ENCODE measurements at regions not wholly inside any gene's neighbourhood (a gene's known extent, or its start where the extent isn't known, plus 50 kb on each side); places are given as distances from the start of the nearest gene placed in this dataset.

DNA sequence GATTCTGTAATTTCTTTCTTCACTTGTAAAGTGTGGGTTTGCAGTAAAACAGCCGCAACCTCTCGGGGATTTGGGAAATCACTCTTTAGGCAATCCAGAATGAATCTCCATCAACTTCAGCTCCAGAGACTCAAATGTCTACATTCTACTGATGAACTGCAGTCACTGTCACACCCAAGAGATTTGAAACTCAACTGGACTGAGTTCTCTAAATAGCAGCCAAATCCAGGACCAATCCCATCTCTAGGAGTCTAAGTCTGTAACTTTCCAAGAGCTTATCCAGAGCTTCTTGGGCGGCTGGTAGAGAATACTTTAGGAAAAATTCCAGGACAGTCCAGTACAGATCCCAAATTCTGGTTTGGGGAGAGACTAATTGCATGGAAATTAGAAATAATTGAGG, 62.9 kb downstream of the ADAMTS1 start:
- no peak overlapping the region for H2AFZ ChIP-seq (replicated peaks; ENCODE audit: low read length, poor library complexity)
- intact Hi-C loops (cut with micrococcal nuclease) = no loop called here
- H3K4me3 ChIP-seq (ENCODE audit: insufficient read depth, low read depth, low read length) = no peak overlapping the region
- H2BK120ac ChIP-seq (ENCODE audit: low read depth, low read length) = no peak overlapping the region
- no peak overlapping the region for H3K4ac ChIP-seq (ENCODE audit: low read depth, low read length)
- in situ Hi-C loops (cut with MboI; ENCODE audit: low sequenced_read_pairs) = no loop called here
- no CpG with 5 or more reads among the region's 3 CpGs for WGBS, 2 experiments (ENCODE audit: extremely low coverage in 2 of 2, insufficient read length in 1 of 2)
- H4K5ac ChIP-seq (ENCODE audit: low read depth, low read length) = no peak overlapping the region
- H4K91ac ChIP-seq (ENCODE audit: insufficient read depth, low read depth, low read length) = no peak overlapping the region
- no peak overlapping the region for H3K14ac ChIP-seq (replicated peaks; ENCODE audit: low read depth, low read length)
- no peak overlapping the region for H3K18ac ChIP-seq (ENCODE audit: low read depth, low read length)
- DNase-seq (no peak), ATAC-seq (ENCODE audit: low read depth) (no peak)
- H3K4me1 ChIP-seq (ENCODE audit: control insufficient read depth, insufficient read depth, low read length) = no peaks in the 10 kb centered on the region
- H3K9me1 ChIP-seq (ENCODE audit: insufficient read depth, low read length) = no peaks in the 10 kb centered on the region
- dilution Hi-C loops (cut with HindIII; ENCODE audit: low sequenced_read_pairs, unreplicated experiment) = no loop called here
- H3K56ac ChIP-seq (ENCODE audit: extremely low read depth, insufficient read depth, low read length) = no peak overlapping the region
- no peaks in the 10 kb centered on the region for H3K27me3 ChIP-seq (ENCODE audit: control insufficient read depth, insufficient read depth, low read length)
- H3K9me3 ChIP-seq (ENCODE audit: control insufficient read depth, insufficient read depth, low read length) = no peaks in the 10 kb centered on the region
- TF ChIP-seq NFE2L2 (IDR thresholded peaks at IDR 0.05; ENCODE audit: low read depth, low read length) (no peak), SMC3 (IDR thresholded peaks at IDR 0.05; ENCODE audit: low read depth, low read length) (no peak), MXI1 (IDR thresholded peaks at IDR 0.05; ENCODE audit: borderline replicate concordance, low read depth, low read length) (no peak), POLR2A (IDR thresholded peaks at IDR 0.05; ENCODE audit: low read depth, low read length) (no peak), RAD21 (IDR thresholded peaks at IDR 0.05; ENCODE audit: low read length) (no peak), MAFK (IDR thresholded peaks at IDR 0.05; ENCODE audit: low read depth, low read length) (no peak), MAZ (IDR thresholded peaks at IDR 0.05; ENCODE audit: borderline replicate concordance, low read depth, low read length) (no peak), BHLHE40 (IDR thresholded peaks at IDR 0.05; ENCODE audit: low read depth, low read length) (no peak)
- TF ChIP-seq, protein P1, sequence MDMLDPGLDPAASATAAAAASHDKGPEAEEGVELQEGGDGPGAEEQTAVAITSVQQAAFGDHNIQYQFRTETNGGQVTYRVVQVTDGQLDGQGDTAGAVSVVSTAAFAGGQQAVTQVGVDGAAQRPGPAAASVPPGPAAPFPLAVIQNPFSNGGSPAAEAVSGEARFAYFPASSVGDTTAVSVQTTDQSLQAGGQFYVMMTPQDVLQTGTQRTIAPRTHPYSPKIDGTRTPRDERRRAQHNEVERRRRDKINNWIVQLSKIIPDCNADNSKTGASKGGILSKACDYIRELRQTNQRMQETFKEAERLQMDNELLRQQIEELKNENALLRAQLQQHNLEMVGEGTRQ (IDR thresholded peaks at IDR 0.05; ENCODE audit: low read depth, low read length) = no peak
- H3K36me3 ChIP-seq (ENCODE audit: control insufficient read depth, insufficient read depth, low read length) = no peaks in the 10 kb centered on the region
- H2BK15ac ChIP-seq (ENCODE audit: low read depth, low read length) = no peak overlapping the region
- H4K20me1 ChIP-seq (ENCODE audit: insufficient read depth, low read length) = no peaks in the 10 kb centered on the region
- no peaks in the 10 kb centered on the region for H3K79me1 ChIP-seq (ENCODE audit: low read depth in 1 of 2, low read length in 2 of 2)
- H2AK9ac ChIP-seq (replicated peaks; ENCODE audit: low read depth, low read length, poor library complexity) = no peak overlapping the region
- CTCF ChIA-PET = no interaction called here
- no peak overlapping the region for H3K9ac ChIP-seq (ENCODE audit: low read depth, low read length)
- no peak overlapping the region for H2BK5ac ChIP-seq (ENCODE audit: low read depth, low read length, poor library complexity, severe bottlenecking)
- no peak overlapping the region for H3K23ac ChIP-seq (ENCODE audit: low read depth, low read length)
- no peak overlapping the region for H4K8ac ChIP-seq (ENCODE audit: low read depth in 2 of 2, low read length in 2 of 2)
- H3K4me2 ChIP-seq (ENCODE audit: low read depth, low read length) = no peak overlapping the region
- no TSS peak for BruUV-seq (replicated peaks)
- POLR2A ChIA-PET (ENCODE audit: unreplicated experiment) = no interaction called here
- no peak overlapping the region for H2BK20ac ChIP-seq (ENCODE audit: low read depth, low read length)
- no peak overlapping the region for H3K27ac ChIP-seq (ENCODE audit: insufficient read depth, low read length)
- no peak overlapping the region for H2AK5ac ChIP-seq (ENCODE audit: low read depth, low read length)
